NCI-H2171 treated with DMSO at 0.1 percent for 48 hours (cell line): ENCODE measurements at regions not wholly inside any gene's neighbourhood (a gene's known extent, or its start where the extent isn't known, plus 50 kb on each side); places are given as distances from the start of the nearest gene placed in this dataset.

Source experiments
- DNase-seq: peaks from one replicate; lab custom pipeline; 2025; lab: John Stamatoyannopoulos, UW

DNA sequence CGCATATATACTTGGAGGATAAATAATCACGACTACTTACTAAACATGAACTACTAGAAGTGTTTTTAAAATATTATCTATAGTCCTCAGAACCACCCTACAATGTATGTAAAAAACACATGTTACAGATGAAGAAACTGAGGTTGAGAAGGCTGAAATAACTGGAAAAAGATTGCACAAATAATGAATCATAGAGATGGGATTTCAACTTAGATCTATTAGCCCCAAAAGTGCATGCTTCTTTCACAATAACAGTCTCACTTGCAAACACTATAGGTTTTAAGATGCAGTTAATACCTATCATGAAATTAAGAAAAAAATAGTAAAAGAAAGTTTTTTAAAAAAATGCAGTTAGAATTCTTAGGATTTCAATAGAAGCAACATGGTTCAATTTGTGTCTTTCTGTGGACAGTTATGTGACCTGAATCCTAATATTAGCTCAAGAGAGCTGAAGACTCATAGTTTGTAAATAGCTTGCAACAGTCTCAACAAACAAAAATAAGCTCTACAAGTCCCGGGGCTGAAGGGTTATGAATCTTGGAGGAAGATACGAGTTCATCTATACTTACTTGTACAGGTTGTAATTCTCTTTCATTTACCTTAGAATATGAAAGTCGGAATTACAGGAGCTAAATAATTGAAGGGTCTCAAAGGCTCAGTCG, 58.6 kb upstream of the NTPCR start:
- DNase-seq: no peak

GRCh38 chr1:232893481-232894313, 56.7 kb upstream of the NTPCR start:
- DNase-seq: no peak

DNA sequence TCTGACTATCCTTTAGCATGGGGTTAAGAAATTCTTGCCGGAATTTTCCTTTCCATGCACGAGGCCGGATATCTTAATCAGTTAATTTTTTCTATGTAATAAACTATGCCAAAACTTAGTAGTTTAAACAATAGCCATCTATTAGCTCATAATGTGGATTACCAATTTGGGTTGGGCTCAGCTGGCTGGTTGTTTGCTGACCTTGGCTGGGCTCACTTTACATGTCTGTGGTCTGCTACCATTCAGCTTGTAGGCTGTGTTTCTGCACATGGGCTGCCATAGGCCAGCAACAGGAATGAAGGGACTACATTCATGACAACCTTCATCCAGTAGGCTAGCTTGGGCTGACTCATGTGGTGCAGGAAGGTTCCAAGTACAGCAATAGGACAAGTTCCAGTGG, 56.0 kb upstream of the NTPCR start:
- DNase-seq: no peak

DNA sequence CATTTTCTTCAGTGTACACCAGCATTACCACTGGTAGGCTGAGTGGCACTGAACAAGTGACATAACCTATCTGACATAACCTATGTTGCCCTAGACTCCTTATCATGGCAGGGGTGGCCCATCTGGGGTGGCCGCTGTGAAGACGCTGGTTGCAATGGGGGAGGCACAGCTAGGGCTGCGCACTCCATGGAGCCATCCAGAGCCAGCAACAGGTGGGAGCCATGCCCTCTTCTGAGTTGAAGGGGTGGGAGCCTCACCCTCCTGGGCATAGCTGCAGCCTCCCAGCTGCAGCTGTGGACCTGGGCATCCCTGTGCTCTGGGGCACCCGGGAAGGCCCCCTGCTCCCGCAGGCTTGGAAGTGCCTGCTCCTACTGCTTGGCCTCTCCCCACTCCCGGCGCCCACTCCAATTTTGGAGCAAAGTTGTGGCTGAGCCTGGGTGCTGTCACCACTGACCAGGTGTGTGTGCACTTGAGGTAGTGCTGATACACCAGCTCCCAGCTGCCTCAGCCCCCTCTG, 52.4 kb upstream of the NTPCR start:
- no peak for DNase-seq

DNA sequence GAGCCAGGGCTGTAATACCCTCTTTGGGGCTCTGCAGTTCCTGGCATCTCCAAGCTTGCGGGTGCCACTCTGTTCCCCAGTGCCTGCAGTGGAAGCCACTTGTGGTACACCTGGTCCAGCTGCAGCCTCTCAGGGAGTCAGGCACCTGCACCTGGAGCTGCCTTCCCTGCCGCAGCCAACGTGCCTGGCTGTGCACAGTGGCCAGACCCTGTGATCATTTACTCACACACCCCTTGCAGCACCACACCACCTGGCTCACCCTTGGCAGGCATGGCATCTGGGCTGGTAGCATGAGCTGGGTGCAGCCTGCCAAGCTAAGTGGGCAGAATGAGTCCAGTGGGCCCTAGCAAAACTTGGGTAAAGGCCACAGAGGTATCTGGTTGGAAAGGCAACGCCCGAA, 51.1 kb upstream of the NTPCR start:
- DNase-seq: no peak

DNA sequence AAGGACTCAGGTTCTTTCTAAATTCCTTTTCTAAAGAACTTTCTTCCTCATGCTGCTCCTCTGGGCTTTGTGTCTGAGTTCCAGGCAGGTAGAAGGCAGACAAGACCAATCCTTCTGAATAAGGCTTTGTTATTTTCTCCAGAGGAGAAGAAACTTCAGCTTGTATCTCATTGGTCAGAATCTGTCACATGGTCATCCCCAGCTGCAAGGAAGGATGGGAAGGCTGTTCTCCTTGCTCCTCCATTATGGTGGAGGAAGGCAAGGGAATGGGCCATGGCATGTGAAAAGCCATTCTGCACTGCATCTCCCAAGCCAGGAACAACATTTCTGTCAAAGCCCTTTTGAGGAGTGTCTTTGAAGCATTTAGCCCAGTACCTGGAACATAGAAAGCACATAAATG, 50.6 kb upstream of the NTPCR start:
- no peak for DNase-seq
